Heart left ventricle (tissue), 16 donors: ENCODE measurements at regions not wholly inside any gene's neighbourhood (a gene's known extent, or its start where the extent isn't known, plus 50 kb on each side); places are given as distances from the start of the nearest gene placed in this dataset.

Source experiments
- ATAC-seq, 4 donors: fragments of 200-7000 bp; cut with Tn5 transposase; one replicate each; pipeline ENCODE4 v1.9.1; 2020 to 2022; ENCODE audit warnings: moderate library complexity in 4 of 4, mild to moderate bottlenecking in 3 of 4, moderate number of reproducible peaks in 1 of 4
- DNase-seq, 5 donors: peaks; one replicate each; pipeline ENCODE4 v3.0.0-alpha.2; 2020
- H3K27ac ChIP-seq, 12 donors: fragments of 200-600 bp; sonication (generic) in 4 of 12; one replicate each; pipeline versions ENCODE4 v1.5.0 to v1.8.0; 2016 to 2022; ENCODE audit warnings: mild to moderate bottlenecking in 2 of 12
- H3K27me3 ChIP-seq, 9 donors: fragments of 200-600 bp; sonication (generic) in 2 of 9; one replicate each; pipeline versions ENCODE4 v1.5.1 to v1.8.0; 2016 to 2022; ENCODE audit warnings: mild to moderate bottlenecking in 3 of 9
- H3K36me3 ChIP-seq, 9 donors: fragments of 200-600 bp; sonication (generic) in 2 of 9; one replicate each; pipeline versions ENCODE4 v1.5.0 to v1.8.0; 2018 to 2022; ENCODE audit warnings: mild to moderate bottlenecking in 2 of 9
- H3K4me1 ChIP-seq, 12 donors: fragments of 200-600 bp; sonication (generic) in 4 of 12; one replicate each; pipeline versions ENCODE4 v1.5.0 to v1.8.0; 2016 to 2022; ENCODE audit warnings: mild to moderate bottlenecking in 3 of 12
- H3K4me3 ChIP-seq, 12 donors: fragments of 200-600 bp; sonication (generic) in 4 of 12; one replicate each; pipeline versions ENCODE4 v1.5.0 to v1.8.0; 2017 to 2022; ENCODE audit warnings: mild to moderate bottlenecking in 9 of 12, moderate library complexity in 4 of 12
- H3K9me3 ChIP-seq, 12 donors: fragments of 200-600 bp; sonication (generic) in 4 of 12; one replicate each; pipeline versions ENCODE4 v1.5.0 to v1.8.0; 2016 to 2022; ENCODE audit warnings: mild to moderate bottlenecking in 1 of 12
- CTCF ChIP-seq, 12 donors: fragments of 200-600 bp; sonication (generic) in 4 of 12; IDR thresholded peaks; one replicate each; pipeline versions ENCODE4 v1.5.0 to v1.8.0; 2018 to 2022; ENCODE audit warnings: antibody characterized with exemption in 12 of 12, mild to moderate bottlenecking in 5 of 12
- POLR2A ChIP-seq, 2 donors: fragments of 450-650 bp; IDR thresholded peaks; one replicate each; pipeline ENCODE4 v1.6.1; 2017; ENCODE audit warnings: antibody characterized with exemption in 2 of 2, mild to moderate bottlenecking in 2 of 2, moderate library complexity in 2 of 2
- WGBS, 4 donors: extraction: QIAGEN DNeasy Blood & Tissue Kit in 2 of 4; methylation state at CpG; one replicate each; pipeline versions ENCODE4 v1.1.5 to v1.1.7; 2013 to 2018; 5-methylcytosine and 5-hydroxymethylcytosine counted together
- intact Hi-C, 10 donors: fragments of 100-400 bp; cut with DNase I; formaldehyde crosslinking; loops; one replicate each; pipeline versions ENCODE4 v1.11.1 to v1.14.2; 2022
- donor health status: ischemic (EF 13 %, LVEDD 7.1; RV severe dilation, severe dysfunction).
- donor health status: healthy with polysubstance abuse.
- donor health status: DM: no; HTN: yes; CAD: no.
- donor health status: DM: no; HTN: no; CAD: no.
- donor health status: ischemic (EF 25% LVEDD 6.9; RV normal size, moderate dysfunction).
- donor health status: ischemic (EF 25% LVEDD 5.7; RV mildly dilated, moderate dysfunction).
- donor health status: healthy.
- donor health status: DM: yes; HTN: yes; CAD: no.
- donor health status: ischemic (EF 35%, LVEDD 5.7; RV mildly dilated, moderate dysfunction).
- donor health status: nonischemic (EF 11% LVEDD 7.7; RV severe dilation, severe dysfunction).
- donor health status: DM: yes; HTN: yes; CAD: no.
- donor health status: PGD.
- donor health status: ischemic (EF 29% LVEDD 5.4; RV normal size, mild dysfunction).
- donor health status: nonischemic (EF 23%, LVEDD 6.1; RV moderate dilation, normal function).

- 21 to 67% (median 36%) methylated on average over 4 of the region's 4 CpGs for WGBS, 4 donors
- ATAC-seq, result no peak
- intact Hi-C loops, result no loop called here
These were observed 1255.9 kb upstream of the MIR17HG start for GRCh38 chr13:90091611-90092010.

GRCh38 chr13:90094357-90094756 lies 1253.1 kb upstream of the MIR17HG start:
- H3K9me3 ChIP-seq, result peaks cover 0 to 7% (median under 1%) of the 10 kb centered on the region in 12 donors
- TF ChIP-seq POLR2A (IDR thresholded peaks at IDR 0.05), result no peak
- no peak for TF ChIP-seq CTCF (IDR thresholded peaks at IDR 0.05)
- no peaks in the 10 kb centered on the region for H3K36me3 ChIP-seq
- intact Hi-C loops, result no loop called here
- no peak overlapping the region for H3K4me3 ChIP-seq
- no peak for DNase-seq
- no peaks in the 10 kb centered on the region for H3K4me1 ChIP-seq
- no peaks in the 10 kb centered on the region for H3K27me3 ChIP-seq
- no peak for ATAC-seq
- no peak overlapping the region for H3K27ac ChIP-seq
- WGBS, 4 donors, result 83 to 85% (median 83%) methylated on average over 2 of the region's 2 CpGs

More at GRCh38 chr13:90091611-90092010, 1255.9 kb upstream of the MIR17HG start:
- Histone ChIP-seq H3K27ac (no peak overlapping the region), H3K4me1 (no peaks in the 10 kb centered on the region), H3K36me3 (no peaks in the 10 kb centered on the region), H3K4me3 (no peak overlapping the region), H3K9me3 (peaks cover 0 to 7% (median 0%) of the 10 kb centered on the region in 12 donors), H3K27me3 (no peaks in the 10 kb centered on the region)
- DNase-seq, result no peak
- TF ChIP-seq POLR2A (IDR thresholded peaks at IDR 0.05) (no peak), CTCF (IDR thresholded peaks at IDR 0.05) (no peak)

GRCh38 chr13:90098577-90098976 lies 1248.9 kb upstream of the MIR17HG start:
- WGBS, 4 donors, result 81 to 85% (median 85%) methylated on average over 4 of the region's 4 CpGs
- intact Hi-C loops, result no loop called here
- H3K9me3 ChIP-seq, result peaks cover 0 to 16% (median 1%) of the 10 kb centered on the region in 12 donors
- H3K36me3 ChIP-seq, result no peaks in the 10 kb centered on the region
- no peaks in the 10 kb centered on the region for H3K4me1 ChIP-seq
- TF ChIP-seq CTCF (IDR thresholded peaks at IDR 0.05) (no peak), POLR2A (IDR thresholded peaks at IDR 0.05) (no peak)
- DNase-seq (no peak), ATAC-seq (no peak)
- H3K4me3 ChIP-seq, result no peak overlapping the region
- no peak overlapping the region for H3K27ac ChIP-seq
- no peaks in the 10 kb centered on the region for H3K27me3 ChIP-seq

- TF ChIP-seq POLR2A (IDR thresholded peaks at IDR 0.05) (no peak), CTCF (IDR thresholded peaks at IDR 0.05) (no peak)
These were observed 1247.6 kb upstream of the MIR17HG start for GRCh38 chr13:90099847-90100246.

More at GRCh38 chr13:90099847-90100246, 1247.6 kb upstream of the MIR17HG start:
- no peak for ATAC-seq
- Histone ChIP-seq H3K4me3 (no peak overlapping the region), H3K36me3 (no peaks in the 10 kb centered on the region), H3K9me3 (peaks cover 0 to 16% (median 1%) of the 10 kb centered on the region in 12 donors), H3K27me3 (no peaks in the 10 kb centered on the region), H3K4me1 (no peaks in the 10 kb centered on the region), H3K27ac (no peak overlapping the region)
- WGBS, 4 donors, result 86 to 88% (median 87%) methylated on average over 4 of the region's 4 CpGs
- no peak for DNase-seq
- intact Hi-C loops, result no loop called here
